H9 (cell line): ENCODE measurements at regions not wholly inside any gene's neighbourhood (a gene's known extent, or its start where the extent isn't known, plus 50 kb on each side); places are given as distances from the start of the nearest gene placed in this dataset.

ENCODE experiments used
- DNase-seq: peaks from one replicate; pipeline ENCODE4 v3.0.0-alpha.2; 2017
- H2AFZ ChIP-seq: one replicate; pipeline ENCODE4 v1.6.1; 2013; ENCODE audit warnings: mild to moderate bottlenecking, low read length, control low read depth, moderate library complexity
- H2AK5ac ChIP-seq: 2 replicates; pipeline ENCODE4 v1.6.1; 2013; ENCODE audit warnings: low read length, control low read depth, mixed read lengths; ENCODE audit not compliant: insufficient read length
- H2BK120ac ChIP-seq: one replicate; pipeline ENCODE4 v1.6.1; 2013; ENCODE audit warnings: low read depth, mild to moderate bottlenecking, low read length, control low read depth, inconsistent platforms; ENCODE audit not compliant: poor library complexity, severe bottlenecking
- H2BK12ac ChIP-seq: 2 replicates; pipeline ENCODE4 v1.6.1; 2013; ENCODE audit warnings: low read length, control low read depth, mixed read lengths, low read depth; ENCODE audit not compliant: insufficient read length
- H2BK15ac ChIP-seq: 2 replicates; pipeline ENCODE4 v1.6.1; 2013; ENCODE audit warnings: low read depth, low read length, control low read depth
- H2BK20ac ChIP-seq: one replicate; pipeline ENCODE4 v1.6.1; 2013; ENCODE audit warnings: low read depth, mild to moderate bottlenecking, low read length, control low read depth, inconsistent platforms; ENCODE audit not compliant: poor library complexity, severe bottlenecking
- H2BK5ac ChIP-seq: 2 replicates; pipeline ENCODE4 v1.6.1; 2013; ENCODE audit warnings: low read length, control low read depth, mixed read lengths; ENCODE audit not compliant: insufficient read length
- H3K14ac ChIP-seq: 2 replicates; pipeline ENCODE4 v1.6.1; 2013; ENCODE audit warnings: low read length, control low read depth; ENCODE audit not compliant: insufficient read depth
- H3K18ac ChIP-seq: 2 replicates; pipeline ENCODE4 v1.6.1; 2013; ENCODE audit warnings: low read depth, mild to moderate bottlenecking, mixed read lengths, low read length, control low read depth; ENCODE audit not compliant: insufficient read length
- H3K23ac ChIP-seq: 2 replicates; pipeline ENCODE4 v1.6.1; 2013; ENCODE audit warnings: low read length, control low read depth, mixed read lengths, low read depth; ENCODE audit not compliant: insufficient read length
- H3K23me2 ChIP-seq: 2 replicates; pipeline ENCODE4 v1.6.1; 2013; ENCODE audit warnings: low read depth, mild to moderate bottlenecking, mixed read lengths, low read length, control low read depth; ENCODE audit not compliant: insufficient read length, poor library complexity, severe bottlenecking
- H3K27ac ChIP-seq: 2 replicates; pipeline ENCODE4 v1.5.1; 2013; ENCODE audit warnings: low read length, control low read depth, mixed read lengths, low read depth; ENCODE audit not compliant: insufficient read length
- H3K27me3 ChIP-seq: 2 replicates; pipeline ENCODE4 v1.6.1; 2013; ENCODE audit warnings: low read length, control low read depth, inconsistent platforms; ENCODE audit not compliant: insufficient read depth
- H3K4ac ChIP-seq: 2 replicates; pipeline ENCODE4 v1.6.1; 2013; ENCODE audit warnings: low read depth, mild to moderate bottlenecking, control low read depth, inconsistent platforms, low read length, moderate library complexity
- H3K4me1 ChIP-seq: 2 replicates; pipeline ENCODE4 v1.6.1; 2013; ENCODE audit warnings: low read length, control low read depth, inconsistent platforms; ENCODE audit not compliant: insufficient read depth
- H3K4me2 ChIP-seq: 2 replicates; pipeline ENCODE4 v1.6.1; 2013; ENCODE audit warnings: low read length, control low read depth, mixed read lengths; ENCODE audit not compliant: insufficient read length, insufficient read depth
- H3K56ac ChIP-seq: 2 replicates; pipeline ENCODE4 v1.6.1; 2013; ENCODE audit warnings: low read depth, mild to moderate bottlenecking, mixed read lengths, low read length, control low read depth; ENCODE audit not compliant: insufficient read length
- H3K79me1 ChIP-seq: 2 replicates; pipeline ENCODE4 v1.6.1; 2013; ENCODE audit warnings: low read depth, mild to moderate bottlenecking, moderate library complexity, low read length, control low read depth, inconsistent platforms; ENCODE audit not compliant: insufficient read depth, poor library complexity, severe bottlenecking
- H3K79me2 ChIP-seq: 2 replicates; pipeline ENCODE4 v1.6.1; 2013; ENCODE audit warnings: low read length, control low read depth, inconsistent platforms; ENCODE audit not compliant: insufficient read depth
- H3K9ac ChIP-seq: 2 replicates; pipeline ENCODE4 v1.6.1; 2013; ENCODE audit warnings: low read length, control low read depth, mixed read lengths; ENCODE audit not compliant: insufficient read length; ENCODE audit errors: extremely low read depth
- H3K9me3 ChIP-seq: one replicate; pipeline ENCODE4 v1.6.1; 2013; ENCODE audit warnings: low read depth, low read length, inconsistent platforms; ENCODE audit not compliant: control insufficient read depth
- H3T11ph ChIP-seq: one replicate; pipeline ENCODE4 v1.6.1; 2013; ENCODE audit warnings: mild to moderate bottlenecking, low read length, control low read depth, inconsistent platforms
- H4K20me1 ChIP-seq: one replicate; pipeline ENCODE4 v1.6.1; 2013; ENCODE audit not compliant: control insufficient read depth, insufficient read length, insufficient read depth
- H4K5ac ChIP-seq: 2 replicates; pipeline ENCODE4 v1.6.1; 2013; ENCODE audit warnings: low read depth, mild to moderate bottlenecking, mixed read lengths, low read length, control low read depth; ENCODE audit not compliant: insufficient read length
- H4K8ac ChIP-seq: replicated peaks from 2 replicates; pipeline ENCODE4 v1.6.1; 2013; ENCODE audit warnings: low read length, control low read depth, mixed read lengths, low read depth; ENCODE audit not compliant: insufficient read length
- H4K91ac ChIP-seq: 2 replicates; pipeline ENCODE4 v1.6.1; 2013; ENCODE audit warnings: low read depth, mild to moderate bottlenecking, moderate library complexity, mixed read lengths, low read length, control low read depth; ENCODE audit not compliant: insufficient read length
- H3K27ac Mint-ChIP-seq, 3 experiments: 2 replicates in 2 of 3; 3 replicates in 1 of 3; pipeline ENCODE4 v1.8.0; 2020 to 2021; ENCODE audit warnings: mixed read lengths in 3 of 3, mild to moderate bottlenecking in 1 of 3, moderate library complexity in 1 of 3
- H3K27me3 Mint-ChIP-seq: 2 replicates; pipeline ENCODE4 v1.8.0; 2021; ENCODE audit warnings: low read depth, mild to moderate bottlenecking, moderate library complexity, mixed read lengths
- H3K36me3 Mint-ChIP-seq, 3 experiments: 2 replicates in 2 of 3; 3 replicates in 1 of 3; pipeline ENCODE4 v1.8.0; 2020 to 2021; ENCODE audit warnings: low read depth in 3 of 3, mixed read lengths in 3 of 3; ENCODE audit not compliant: insufficient read depth in 1 of 3
- H3K4me1 Mint-ChIP-seq, 2 experiments: 2 replicates each; pipeline ENCODE4 v1.8.0; 2020; ENCODE audit warnings: mixed read lengths in 2 of 2
- H3K4me3 Mint-ChIP-seq, 2 experiments: 2 replicates in 1 of 2; 3 replicates in 1 of 2; pipeline ENCODE4 v1.8.0; 2020 to 2021; ENCODE audit warnings: mild to moderate bottlenecking in 2 of 2, mixed read lengths in 2 of 2, moderate library complexity in 1 of 2
- H3K9me3 Mint-ChIP-seq, 2 experiments: 2 replicates in 1 of 2; 3 replicates in 1 of 2; pipeline ENCODE4 v1.8.0; 2020; ENCODE audit warnings: mild to moderate bottlenecking in 2 of 2, mixed read lengths in 2 of 2, moderate library complexity in 1 of 2
- TF ChIP-seq, protein P1 (sequence below): fragments of 200-600 bp; sonication (generic); conservative IDR thresholded peaks from 3 replicates; pipeline ENCODE4 v1.8.0; 2021; ENCODE audit warnings: antibody characterized with exemption, mild to moderate bottlenecking

DNA sequence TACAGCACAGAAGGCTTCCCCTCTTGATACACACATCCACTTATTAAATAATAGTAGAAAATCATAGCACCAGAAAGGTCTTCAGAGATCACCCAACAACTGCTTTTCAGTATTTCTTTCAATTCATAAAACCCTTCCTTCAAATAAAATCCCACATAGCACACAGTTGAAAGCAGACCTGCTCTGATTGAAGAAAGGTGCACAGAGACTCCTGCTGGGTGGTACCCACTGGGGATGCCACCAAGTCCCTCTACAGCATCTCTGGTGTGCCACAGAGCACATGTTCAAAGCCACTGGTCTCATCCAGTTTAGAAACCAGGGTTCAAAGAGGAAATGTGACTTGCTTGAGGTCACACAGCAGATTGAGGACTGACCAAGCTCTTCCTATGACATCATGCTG lies 427.5 kb downstream of the BCL11B start:
- H3K79me2 ChIP-seq = no peaks in the 10 kb centered on the region
- H3K9ac ChIP-seq = no peak overlapping the region
- no peak overlapping the region for H2AFZ ChIP-seq
- H3T11ph ChIP-seq = no peak overlapping the region
- H3K23me2 ChIP-seq = no peaks in the 10 kb centered on the region
- H3K56ac ChIP-seq = no peak overlapping the region
- H2BK20ac ChIP-seq = no peak overlapping the region
- no peaks in the 10 kb centered on the region for H4K20me1 ChIP-seq
- TF ChIP-seq, protein P1, sequence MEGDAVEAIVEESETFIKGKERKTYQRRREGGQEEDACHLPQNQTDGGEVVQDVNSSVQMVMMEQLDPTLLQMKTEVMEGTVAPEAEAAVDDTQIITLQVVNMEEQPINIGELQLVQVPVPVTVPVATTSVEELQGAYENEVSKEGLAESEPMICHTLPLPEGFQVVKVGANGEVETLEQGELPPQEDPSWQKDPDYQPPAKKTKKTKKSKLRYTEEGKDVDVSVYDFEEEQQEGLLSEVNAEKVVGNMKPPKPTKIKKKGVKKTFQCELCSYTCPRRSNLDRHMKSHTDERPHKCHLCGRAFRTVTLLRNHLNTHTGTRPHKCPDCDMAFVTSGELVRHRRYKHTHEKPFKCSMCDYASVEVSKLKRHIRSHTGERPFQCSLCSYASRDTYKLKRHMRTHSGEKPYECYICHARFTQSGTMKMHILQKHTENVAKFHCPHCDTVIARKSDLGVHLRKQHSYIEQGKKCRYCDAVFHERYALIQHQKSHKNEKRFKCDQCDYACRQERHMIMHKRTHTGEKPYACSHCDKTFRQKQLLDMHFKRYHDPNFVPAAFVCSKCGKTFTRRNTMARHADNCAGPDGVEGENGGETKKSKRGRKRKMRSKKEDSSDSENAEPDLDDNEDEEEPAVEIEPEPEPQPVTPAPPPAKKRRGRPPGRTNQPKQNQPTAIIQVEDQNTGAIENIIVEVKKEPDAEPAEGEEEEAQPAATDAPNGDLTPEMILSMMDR = no peak
- H2BK5ac ChIP-seq = no peak overlapping the region
- H2BK15ac ChIP-seq = no peak overlapping the region
- H3K27ac ChIP-seq = no peak overlapping the region
- H3K18ac ChIP-seq = no peak overlapping the region
- no peaks in the 10 kb centered on the region for H3K9me3 ChIP-seq
- H3K27ac Mint-ChIP-seq = no peak overlapping the region
- no peak overlapping the region for H4K5ac ChIP-seq
- peaks cover 2% of the 10 kb centered on the region in 2 experiments; a peak in 2 of 5 replicates for H3K9me3 Mint-ChIP-seq
- no peak overlapping the region for H3K4me3 Mint-ChIP-seq
- peaks cover 0 to 5% (median 2%) of the 10 kb centered on the region in 3 experiments; a peak in 1 of 7 replicates for H3K36me3 Mint-ChIP-seq
- no peak overlapping the region for H3K4ac ChIP-seq
- no peak overlapping the region for H2BK120ac ChIP-seq
- no peak overlapping the region for H2AK5ac ChIP-seq
- H3K27me3 Mint-ChIP-seq = peaks cover 8% of the 10 kb centered on the region
- no peak overlapping the region for H4K8ac ChIP-seq
- no peak for DNase-seq
- H3K4me1 Mint-ChIP-seq = no peaks in the 10 kb centered on the region
- H3K79me1 ChIP-seq = no peaks in the 10 kb centered on the region
- no peaks in the 10 kb centered on the region for H3K27me3 ChIP-seq
- H3K23ac ChIP-seq = no peak overlapping the region
- no peak overlapping the region for H2BK12ac ChIP-seq
- no peak overlapping the region for H3K4me2 ChIP-seq
- H4K91ac ChIP-seq = no peak overlapping the region
- no peaks in the 10 kb centered on the region for H3K4me1 ChIP-seq
- no peak overlapping the region; the same call in 1 of the 2 replicates for H3K14ac ChIP-seq
